HepG2 (cell line): ENCODE measurements at regions not wholly inside any gene's neighbourhood (a gene's known extent, or its start where the extent isn't known, plus 50 kb on each side); places are given as distances from the start of the nearest gene placed in this dataset.

ENCODE experiments used
- ATAC-seq: fragments of 200-7000 bp; cut with Tn5 transposase; 3 replicates; pipeline ENCODE4 v1.9.1; 2020; ENCODE audit warnings: mild to moderate bottlenecking, moderate library complexity
- BruUV-seq: library from RNA; stranded (reverse); fragments of 400-500 nt; replicated peaks from 2 replicates; lab custom pipeline; 2021; lab: Mats Ljungman, UMichigan
- CTCF ChIA-PET: fragments of 300-600 bp; formaldehyde crosslinking; extraction: SDS; loops from one replicate; lab custom pipeline; 2021; ENCODE audit warnings: low total read pairs, inconsistent platforms, low intra/inter-chr PET ratio; lab: Yijun Ruan, JAX
- POLR2A ChIA-PET: fragments of 350-600 bp; sonication (Branson Sonifier 250); formaldehyde crosslinking; loops from one replicate; lab custom pipeline; 2020; ENCODE audit warnings: antibody characterized with exemption, inconsistent platforms; lab: Yijun Ruan, JAX
- DNase-seq: peaks from one replicate; pipeline ENCODE4 v3.0.0-alpha.2; 2015; ENCODE audit warnings: low spot score
- FAIRE-seq: peaks from 3 replicates; lab custom pipeline; 2011; peaks lifted over from hg19 to GRCh38; lab: Jason Lieb, UNC
- H2AFZ ChIP-seq: one replicate; pipeline ENCODE4 v1.6.1; 2011; ENCODE audit warnings: low read length, inconsistent platforms
- H3K27ac ChIP-seq: fragments of 300-600 bp; 3 replicates; pipeline ENCODE4 v1.8.0; 2011; ENCODE audit warnings: mixed run types, mild to moderate bottlenecking, mixed read lengths, low read length, inconsistent platforms; ENCODE audit not compliant: insufficient read depth; ENCODE audit errors: extremely low read length
- H3K27me3 ChIP-seq, 2 experiments: fragments of 200-600 bp in 1 of 2; 2 replicates in 1 of 2; 3 replicates in 1 of 2; pipeline versions ENCODE4 v1.6.0 to v1.8.0; 2011; ENCODE audit warnings: low read length in 2 of 2, mild to moderate bottlenecking in 2 of 2, moderate library complexity in 2 of 2, inconsistent platforms in 1 of 2; ENCODE audit not compliant: insufficient read depth in 2 of 2, control insufficient read depth in 1 of 2
- H3K36me3 ChIP-seq, 2 experiments: fragments of 200-600 bp in 1 of 2; replicated peaks in 1 of 2; 2 replicates in 1 of 2; 3 replicates in 1 of 2; pipeline versions ENCODE4 v1.5.1 to v1.8.0; 2011; ENCODE audit warnings: low read length in 2 of 2, inconsistent platforms in 1 of 2; ENCODE audit not compliant: insufficient read depth in 2 of 2, control insufficient read depth in 1 of 2
- H3K4me1 ChIP-seq: 2 replicates; pipeline ENCODE4 v1.5.1; 2012; ENCODE audit warnings: low read length, inconsistent platforms; ENCODE audit not compliant: insufficient read depth
- H3K4me2 ChIP-seq: 2 replicates; pipeline ENCODE4 v1.6.0; 2011; ENCODE audit warnings: low read depth, low read length, inconsistent platforms
- H3K4me3 ChIP-seq, 3 experiments: fragments of 200-600 bp in 1 of 3; sonication (generic), shearing (Covaris generic) in 1 of 3; replicated peaks in 1 of 3; 2 replicates each; pipeline ENCODE4 v1.5.1; 2011 to 2016; ENCODE audit warnings: low read length in 3 of 3, inconsistent platforms in 2 of 3, low read depth in 2 of 3, mild to moderate bottlenecking in 2 of 3, control low read depth in 1 of 3, mixed read lengths in 1 of 3; ENCODE audit not compliant: insufficient read depth in 1 of 3
- H3K79me2 ChIP-seq: one replicate; pipeline ENCODE4 v1.6.1; 2011; ENCODE audit warnings: low read length, inconsistent platforms; ENCODE audit not compliant: insufficient read depth
- H3K9ac ChIP-seq: 2 replicates; pipeline ENCODE4 v1.6.0; 2011; ENCODE audit warnings: mild to moderate bottlenecking, low read depth, low read length, inconsistent platforms; ENCODE audit not compliant: insufficient read depth
- H3K9me3 ChIP-seq: 2 replicates; pipeline ENCODE4 v1.5.1; 2012; ENCODE audit warnings: mild to moderate bottlenecking, low read length
- H4K20me1 ChIP-seq: 2 replicates; pipeline ENCODE4 v1.6.0; 2011; ENCODE audit warnings: inconsistent platforms, mild to moderate bottlenecking, low read length, moderate library complexity; ENCODE audit not compliant: insufficient read depth
- CHCHD3 ChIP-seq: sonication (generic); formaldehyde crosslinking; IDR thresholded peaks from 2 replicates; pipeline ENCODE4 v1.8.0; 2022; ENCODE audit warnings: mild to moderate bottlenecking, missing genetic modification reagents, moderate library complexity
- FOXA3 ChIP-seq: IDR thresholded peaks from 2 replicates; pipeline ENCODE4 v1.6.1; 2016; ENCODE audit warnings: missing genetic modification reagents, missing compliant biosample characterization
- HNF4A ChIP-seq: sonication (generic); formaldehyde crosslinking; IDR thresholded peaks from 2 replicates; pipeline ENCODE4 v1.4.0; 2020; ENCODE audit warnings: missing genetic modification reagents
- KDM6A ChIP-seq: IDR thresholded peaks from 2 replicates; pipeline ENCODE4 v1.6.1; 2016; ENCODE audit warnings: low read depth
- NR2F1 ChIP-seq, 2 experiments: fragments of 450-650 bp in 1 of 2; formaldehyde crosslinking in 1 of 2; IDR thresholded peaks; 2 replicates each; pipeline versions ENCODE4 v1.5.0 to v1.6.1; 2016 to 2020; ENCODE audit warnings: mild to moderate bottlenecking in 1 of 2, missing compliant biosample characterization in 1 of 2, missing genetic modification reagents in 1 of 2, moderate library complexity in 1 of 2
- RARA ChIP-seq: IDR thresholded peaks from 2 replicates; pipeline ENCODE4 v1.6.1; 2016; ENCODE audit warnings: missing genetic modification reagents, missing compliant biosample characterization
- RCOR2 ChIP-seq: IDR thresholded peaks from 2 replicates; pipeline ENCODE4 v1.6.1; 2016; ENCODE audit warnings: missing biosample characterization, missing genetic modification reagents
- SRSF9 ChIP-seq: fragments of 200-400 bp; formaldehyde crosslinking; IDR thresholded peaks from 2 replicates; pipeline ENCODE4 v1.6.1; 2018; ENCODE audit warnings: borderline replicate concordance, mild to moderate bottlenecking, low read depth, low read length; ENCODE audit not compliant: insufficient read depth, poor library complexity, severe bottlenecking
- TEAD3 ChIP-seq: optimal IDR thresholded peaks from 2 replicates; pipeline ENCODE3; 2016; ENCODE audit warnings: borderline replicate concordance
- U2AF2 ChIP-seq: fragments of 200-400 bp; formaldehyde crosslinking; IDR thresholded peaks from 2 replicates; pipeline ENCODE4 v1.6.1; 2017; ENCODE audit warnings: low read depth, mild to moderate bottlenecking, low read length
- ZNF205 ChIP-seq: IDR thresholded peaks from 2 replicates; pipeline ENCODE4 v1.6.1; 2018; ENCODE audit warnings: missing biosample characterization, missing genetic modification reagents
- ZNF333 ChIP-seq: sonication (generic); formaldehyde crosslinking; IDR thresholded peaks from 2 replicates; pipeline ENCODE4 v1.4.0; 2020; ENCODE audit warnings: mild to moderate bottlenecking, missing genetic modification reagents, borderline replicate concordance
- ZNF547 ChIP-seq: sonication (generic); formaldehyde crosslinking; IDR thresholded peaks from 2 replicates; pipeline ENCODE4 v1.5.1; 2020; ENCODE audit warnings: mild to moderate bottlenecking, missing genetic modification reagents
- WGBS: methylation state at CpG from one replicate; pipeline ENCODE4 v1.1.6; 2017; ENCODE audit warnings: low lambda C conversion rate; 5-methylcytosine and 5-hydroxymethylcytosine counted together
- in situ Hi-C: cut with HindIII; loops from 2 replicates; pipeline ENCODE4 v1.10.0; 2017; ENCODE audit warnings: low pct_unique_long_range_greater_than_20kb; ENCODE audit not compliant: extremely low pct_ligation_motif_present
- intact Hi-C: fragments of 100-400 bp; cut with micrococcal nuclease; formaldehyde crosslinking; loops from one replicate; pipeline ENCODE4 v1.10.0; 2022; ENCODE audit not compliant: unreplicated experiment
- TF ChIP-seq, protein P1 (sequence below): IDR thresholded peaks from 2 replicates; pipeline ENCODE4 v1.6.1; 2012; ENCODE audit warnings: low read depth, low read length, improper control_type of control experiment
- TF ChIP-seq, protein P2 (sequence below): IDR thresholded peaks from 2 replicates; pipeline ENCODE4 v1.6.1; 2016; ENCODE audit warnings: low read depth

DNA sequence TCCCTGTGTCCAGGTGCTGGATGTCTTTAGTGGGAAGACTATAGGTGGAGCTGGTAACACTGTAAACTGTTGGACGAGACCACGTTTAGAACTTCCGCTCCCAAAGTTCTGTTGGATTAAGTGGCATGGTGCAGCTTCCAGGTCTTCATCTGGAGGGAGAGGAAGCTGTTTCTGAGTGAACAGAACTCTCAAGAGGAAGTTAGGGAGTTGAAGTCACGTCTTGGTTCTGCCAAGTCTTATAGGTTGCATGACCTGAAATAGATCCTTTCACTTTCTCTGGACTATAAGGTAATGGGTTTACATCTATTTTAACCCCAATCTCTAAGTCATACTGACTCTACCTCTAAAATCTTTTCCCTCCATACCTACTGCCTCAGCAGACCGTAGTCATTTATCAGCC is 97.4 kb upstream of the TNR start:
- no peaks in the 10 kb centered on the region for H3K27me3 ChIP-seq
- intact Hi-C loops, result no loop called here

DNA sequence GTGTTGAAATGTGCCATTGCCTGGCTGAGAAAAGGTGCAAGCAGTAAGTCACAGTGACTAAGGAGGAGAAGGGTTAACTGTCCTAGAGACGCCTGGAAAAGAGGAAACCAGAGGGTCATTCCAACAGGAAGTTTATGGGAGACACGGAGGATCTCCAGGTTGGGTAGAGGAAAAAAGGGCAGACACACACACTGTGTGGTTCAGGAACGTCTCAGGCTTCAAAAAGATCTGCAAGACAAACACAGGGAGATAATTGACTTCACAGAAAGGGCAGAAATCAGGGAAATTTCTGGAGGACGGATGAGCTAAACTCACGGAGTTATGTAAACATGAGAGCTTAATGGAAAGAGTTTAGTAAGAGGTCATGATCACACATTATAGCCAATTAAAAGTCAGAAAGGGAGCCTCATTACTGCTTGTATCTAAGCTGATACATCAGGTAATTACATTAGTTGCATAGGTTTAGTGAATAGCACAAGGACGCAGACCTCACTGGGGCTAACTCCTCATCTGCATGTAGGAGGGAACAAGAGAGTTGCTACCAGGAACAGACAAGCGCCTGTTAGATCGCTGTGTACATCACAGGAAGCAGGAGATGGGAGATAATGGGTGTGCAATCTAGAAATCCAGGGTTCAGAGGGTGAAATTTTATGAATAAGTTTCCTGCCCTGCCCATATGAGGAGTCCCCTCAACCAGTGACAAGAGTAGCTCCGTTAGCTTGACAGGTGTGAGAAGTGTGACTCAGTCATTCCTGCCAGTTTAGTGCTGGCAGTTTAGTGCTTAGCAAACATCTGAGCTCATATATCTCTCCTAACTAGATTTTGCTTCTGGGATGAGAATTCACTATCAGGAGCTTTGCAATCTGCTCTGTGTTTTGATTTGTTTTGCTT is 96.6 kb upstream of the TNR start:
- CTCF ChIA-PET, result no interaction called here
- FAIRE-seq (peak; percentile 50), ATAC-seq (peak; percentile 91), DNase-seq (peak; percentile 87)
- H4K20me1 ChIP-seq, result no peaks in the 10 kb centered on the region
- intact Hi-C loops (no loop called here), in situ Hi-C loops (no loop called here)
- peak overlapping the region; percentile 79 for H3K4me2 ChIP-seq
- H3K4me3 ChIP-seq, result peak overlapping the region; percentile 35 to 63 (median 57); a peak in 5 of 6 replicates
- H3K4me1 ChIP-seq, result peaks cover 34% of the 10 kb centered on the region
- peak overlapping the region; percentile 47; the same call in 1 of the 2 replicates for H3K9ac ChIP-seq
- WGBS, result 3% methylated on average over 9 of the region's 9 CpGs
- peak overlapping the region; percentile 98 for H2AFZ ChIP-seq
- H3K9me3 ChIP-seq, result no peaks in the 10 kb centered on the region
- BruUV-seq, result no TSS peak
- no peaks in the 10 kb centered on the region for H3K79me2 ChIP-seq
- H3K36me3 ChIP-seq, result no peaks in the 10 kb centered on the region
- H3K27ac ChIP-seq, result peak overlapping the region; percentile 16
- no peaks in the 10 kb centered on the region for H3K27me3 ChIP-seq
- POLR2A ChIA-PET, result no interaction called here
- TF ChIP-seq TEAD3 (CRISPR knock-in tag), result peak; percentile 10
- peak; percentile 61 for TF ChIP-seq FOXA3 (CRISPR knock-in tag)
- TF ChIP-seq, protein P1, sequence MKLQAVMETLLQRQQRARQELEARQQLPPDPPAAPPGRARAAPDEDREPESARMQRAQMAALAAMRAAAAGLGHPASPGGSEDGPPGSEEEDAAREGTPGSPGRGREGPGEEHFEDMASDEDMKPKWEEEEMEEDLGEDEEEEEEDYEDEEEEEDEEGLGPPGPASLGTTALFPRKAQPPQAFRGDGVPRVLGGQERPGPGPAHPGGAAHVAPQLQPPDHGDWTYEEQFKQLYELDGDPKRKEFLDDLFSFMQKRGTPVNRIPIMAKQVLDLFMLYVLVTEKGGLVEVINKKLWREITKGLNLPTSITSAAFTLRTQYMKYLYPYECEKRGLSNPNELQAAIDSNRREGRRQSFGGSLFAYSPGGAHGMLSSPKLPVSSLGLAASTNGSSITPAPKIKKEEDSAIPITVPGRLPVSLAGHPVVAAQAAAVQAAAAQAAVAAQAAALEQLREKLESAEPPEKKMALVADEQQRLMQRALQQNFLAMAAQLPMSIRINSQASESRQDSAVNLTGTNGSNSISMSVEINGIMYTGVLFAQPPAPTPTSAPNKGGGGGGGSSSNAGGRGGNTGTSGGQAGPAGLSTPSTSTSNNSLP, result 0 out of 2 replicates have a peak, but pooled peaks have one; percentile 20
- TF ChIP-seq CHCHD3 (CRISPR knock-in tag), result no peak
- TF ChIP-seq SRSF9, result no peak
- TF ChIP-seq NR2F1 (CRISPR knock-in tag; IDR thresholded peaks at IDR 0.05), result 0 out of 4 replicates have a peak, but pooled peaks of 1 of the 2 experiments have one; percentile 17
- no peak for TF ChIP-seq ZNF205 (CRISPR knock-in tag)
- peak; percentile 37; the same call in 1 of the 2 replicates for TF ChIP-seq RARA (CRISPR knock-in tag)
- TF ChIP-seq ZNF333, result no peak
- TF ChIP-seq ZNF547 (CRISPR knock-in tag), result no peak
- peak; percentile 37; the same call in 1 of the 2 replicates for TF ChIP-seq RCOR2
- TF ChIP-seq, protein P2, sequence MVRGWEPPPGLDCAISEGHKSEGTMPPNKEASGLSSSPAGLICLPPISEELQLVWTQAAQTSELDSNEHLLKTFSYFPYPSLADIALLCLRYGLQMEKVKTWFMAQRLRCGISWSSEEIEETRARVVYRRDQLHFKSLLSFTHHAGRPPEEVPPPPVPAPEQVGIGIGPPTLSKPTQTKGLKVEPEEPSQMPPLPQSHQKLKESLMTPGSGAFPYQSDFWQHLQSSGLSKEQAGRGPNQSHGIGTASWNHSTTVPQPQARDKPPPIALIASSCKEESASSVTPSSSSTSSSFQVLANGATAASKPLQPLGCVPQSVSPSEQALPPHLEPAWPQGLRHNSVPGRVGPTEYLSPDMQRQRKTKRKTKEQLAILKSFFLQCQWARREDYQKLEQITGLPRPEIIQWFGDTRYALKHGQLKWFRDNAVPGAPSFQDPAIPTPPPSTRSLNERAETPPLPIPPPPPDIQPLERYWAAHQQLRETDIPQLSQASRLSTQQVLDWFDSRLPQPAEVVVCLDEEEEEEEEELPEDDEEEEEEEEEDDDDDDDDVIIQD (CRISPR knock-in tag), result peak; percentile 72; the same call in 1 of the 2 replicates
- TF ChIP-seq HNF4A (CRISPR knock-in tag), result peak; percentile 63; the same call in 1 of the 2 replicates

More for the DNA sequence above, 97.4 kb upstream of the TNR start:
- ATAC-seq (no peak; the same call in 2 of the 3 replicates), DNase-seq (no peak), FAIRE-seq (no peak)
- Histone ChIP-seq H4K20me1 (no peaks in the 10 kb centered on the region), H2AFZ (no peak overlapping the region), H3K9me3 (no peaks in the 10 kb centered on the region), H3K36me3 (no peaks in the 10 kb centered on the region), H3K4me2 (peak overlapping the region; percentile 79), H3K4me1 (peaks cover 34% of the 10 kb centered on the region), H3K9ac (no peak overlapping the region), H3K79me2 (no peaks in the 10 kb centered on the region), H3K27ac (no peak overlapping the region), H3K4me3 (no peak overlapping the region)
- BruUV-seq, result no TSS peak
- POLR2A ChIA-PET, result no interaction called here
- CTCF ChIA-PET, result no interaction called here
- 63% methylated on average over 5 of the region's 5 CpGs for WGBS
- TF ChIP-seq U2AF2, result no peak
- no peak for TF ChIP-seq KDM6A
- in situ Hi-C loops, result no loop called here
